ENCODE measurements at regions not wholly inside any gene's neighbourhood (a gene's known extent, or its start where the extent isn't known, plus 50 kb on each side); places are given as distances from the start of the nearest gene placed in this dataset.

DNA sequence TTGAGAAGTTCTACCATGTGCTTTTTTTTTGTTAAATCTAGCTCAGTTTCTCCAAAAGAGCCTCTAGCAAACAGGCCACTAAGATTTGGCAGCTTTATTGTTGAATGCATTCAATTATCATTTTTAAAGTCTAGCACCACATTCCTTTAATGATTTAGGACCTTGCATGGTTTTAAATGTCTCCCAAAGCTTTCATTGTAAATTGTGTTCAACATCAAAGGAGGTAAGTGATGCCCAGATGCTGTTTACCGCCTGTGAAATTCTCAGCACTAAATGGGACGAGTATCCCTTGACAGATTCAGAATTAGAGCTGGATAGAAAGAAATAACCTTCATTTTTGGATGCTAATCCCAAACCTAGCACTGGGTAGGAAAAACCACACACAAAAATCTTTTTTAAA, 112.1 kb upstream of the FAM204A start:
- no peaks in the 10 kb centered on the region for H3K27me3 ChIP-seq (replicated peaks; ENCODE audit: control insufficient read depth, insufficient read depth, low read length, poor library complexity, severe bottlenecking)
- H3K4me3 ChIP-seq (ENCODE audit: insufficient read depth, low read depth, low read length, poor library complexity, severe bottlenecking): no peak overlapping the region
- no peaks in the 10 kb centered on the region for H3K4me1 ChIP-seq (ENCODE audit: control insufficient read depth, insufficient read depth, low read length, poor library complexity, severe bottlenecking)

DNA sequence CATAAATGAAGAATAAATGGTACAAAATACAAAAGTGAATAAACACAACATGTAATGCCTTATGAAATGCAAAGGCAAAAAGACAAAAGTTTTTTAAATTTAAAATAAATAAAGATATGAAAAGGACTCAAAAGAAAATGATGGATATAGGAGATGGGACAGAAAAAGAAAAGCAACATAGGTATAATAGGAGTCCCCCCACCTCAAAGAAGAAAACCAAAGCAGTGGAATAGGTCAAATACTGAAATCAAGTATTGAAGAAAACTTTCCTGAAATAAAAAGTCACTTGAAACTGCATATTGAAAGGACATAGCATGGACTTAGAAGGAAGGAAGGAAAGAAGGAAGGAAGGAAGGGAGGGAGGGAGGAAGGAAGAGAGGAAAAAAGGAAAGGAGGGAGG, 110.0 kb upstream of the FAM204A start:
- Histone ChIP-seq H3K9me3 (ENCODE audit: control insufficient read depth, low read length) (no peaks in the 10 kb centered on the region), H3K4me1 (ENCODE audit: control insufficient read depth, insufficient read depth, low read length, poor library complexity, severe bottlenecking) (no peaks in the 10 kb centered on the region), H3K36me3 (ENCODE audit: control insufficient read depth, insufficient read depth, low read length) (no peaks in the 10 kb centered on the region), H3K27ac (ENCODE audit: insufficient read depth, low read length, poor library complexity, severe bottlenecking) (no peak overlapping the region), H3K27me3 (replicated peaks; ENCODE audit: control insufficient read depth, insufficient read depth, low read length, poor library complexity, severe bottlenecking) (no peaks in the 10 kb centered on the region), H3K4me3 (ENCODE audit: insufficient read depth, low read depth, low read length, poor library complexity, severe bottlenecking) (no peak overlapping the region)
- DNase-seq: no peak

More for the DNA sequence above, 112.1 kb upstream of the FAM204A start:
- Histone ChIP-seq H3K27ac (ENCODE audit: insufficient read depth, low read length, poor library complexity, severe bottlenecking) (no peak overlapping the region), H3K9me3 (ENCODE audit: control insufficient read depth, low read length) (no peaks in the 10 kb centered on the region), H3K36me3 (ENCODE audit: control insufficient read depth, insufficient read depth, low read length) (no peaks in the 10 kb centered on the region)
- DNase-seq: no peak

- Histone ChIP-seq H3K9me3 (ENCODE audit: control insufficient read depth, low read length) (no peaks in the 10 kb centered on the region), H3K36me3 (ENCODE audit: control insufficient read depth, insufficient read depth, low read length) (no peaks in the 10 kb centered on the region), H3K27ac (ENCODE audit: insufficient read depth, low read length, poor library complexity, severe bottlenecking) (no peak overlapping the region), H3K4me1 (ENCODE audit: control insufficient read depth, insufficient read depth, low read length, poor library complexity, severe bottlenecking) (no peaks in the 10 kb centered on the region), H3K4me3 (ENCODE audit: insufficient read depth, low read depth, low read length, poor library complexity, severe bottlenecking) (no peak overlapping the region), H3K27me3 (replicated peaks; ENCODE audit: control insufficient read depth, insufficient read depth, low read length, poor library complexity, severe bottlenecking) (no peaks in the 10 kb centered on the region)
- DNase-seq: no peak
Observed at GRCh38 chr10:118449521-118449920, 107.4 kb upstream of the FAM204A start.

DNA sequence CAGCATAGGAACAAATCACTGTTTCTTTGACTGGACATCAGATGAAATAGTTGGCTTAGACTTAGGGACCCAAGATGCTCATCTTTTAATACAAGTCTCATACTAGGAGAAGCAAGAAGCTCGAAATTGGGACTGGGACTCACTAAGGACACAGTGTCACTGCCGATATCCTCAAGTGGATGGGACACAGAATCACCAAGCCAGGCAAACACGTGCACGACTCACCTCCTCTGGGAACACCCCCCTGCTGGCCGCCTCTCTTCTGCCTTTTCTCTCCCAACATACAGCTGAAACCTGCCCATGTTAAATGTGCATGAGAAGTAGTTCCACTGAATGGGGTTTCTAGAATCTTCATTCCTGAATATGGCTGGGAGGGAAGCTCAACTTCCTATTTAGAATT, 106.6 kb upstream of the FAM204A start:
- Histone ChIP-seq H3K36me3 (ENCODE audit: control insufficient read depth, insufficient read depth, low read length) (no peaks in the 10 kb centered on the region), H3K4me1 (ENCODE audit: control insufficient read depth, insufficient read depth, low read length, poor library complexity, severe bottlenecking) (no peaks in the 10 kb centered on the region), H3K9me3 (ENCODE audit: control insufficient read depth, low read length) (no peaks in the 10 kb centered on the region), H3K27me3 (replicated peaks; ENCODE audit: control insufficient read depth, insufficient read depth, low read length, poor library complexity, severe bottlenecking) (no peaks in the 10 kb centered on the region), H3K4me3 (ENCODE audit: insufficient read depth, low read depth, low read length, poor library complexity, severe bottlenecking) (no peak overlapping the region), H3K27ac (ENCODE audit: insufficient read depth, low read length, poor library complexity, severe bottlenecking) (no peak overlapping the region)
- no peak for DNase-seq

- Histone ChIP-seq H3K4me1 (ENCODE audit: control insufficient read depth, insufficient read depth, low read length, poor library complexity, severe bottlenecking) (no peaks in the 10 kb centered on the region), H3K36me3 (ENCODE audit: control insufficient read depth, insufficient read depth, low read length) (no peaks in the 10 kb centered on the region), H3K9me3 (ENCODE audit: control insufficient read depth, low read length) (no peaks in the 10 kb centered on the region), H3K27me3 (replicated peaks; ENCODE audit: control insufficient read depth, insufficient read depth, low read length, poor library complexity, severe bottlenecking) (no peaks in the 10 kb centered on the region), H3K4me3 (ENCODE audit: insufficient read depth, low read depth, low read length, poor library complexity, severe bottlenecking) (no peak overlapping the region), H3K27ac (ENCODE audit: insufficient read depth, low read length, poor library complexity, severe bottlenecking) (no peak overlapping the region)
- DNase-seq: no peak
Observed at GRCh38 chr10:118447478-118448270, 105.5 kb upstream of the FAM204A start.

DNA sequence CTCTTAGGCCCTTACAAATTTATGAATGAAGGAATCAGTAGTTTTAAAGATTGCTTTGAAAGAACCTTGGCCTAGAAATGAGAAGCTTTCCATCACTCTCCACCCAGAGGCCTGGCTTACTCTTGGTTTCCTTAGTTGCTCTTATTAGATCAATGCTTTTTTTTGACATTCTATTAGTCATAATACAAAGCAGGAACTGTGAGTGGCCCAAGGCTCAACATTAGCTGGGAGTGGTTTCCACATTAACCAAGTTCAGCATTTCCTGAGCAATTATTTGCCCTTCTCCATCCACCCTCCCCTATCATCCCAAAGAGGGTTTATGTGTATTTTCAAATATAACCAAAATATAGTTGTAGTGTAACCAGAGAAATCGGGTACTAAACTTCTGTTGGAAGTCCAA, 103.4 kb upstream of the FAM204A start:
- DNase-seq: no peak
- Histone ChIP-seq H3K27me3 (replicated peaks; ENCODE audit: control insufficient read depth, insufficient read depth, low read length, poor library complexity, severe bottlenecking) (no peaks in the 10 kb centered on the region), H3K9me3 (ENCODE audit: control insufficient read depth, low read length) (no peaks in the 10 kb centered on the region), H3K27ac (ENCODE audit: insufficient read depth, low read length, poor library complexity, severe bottlenecking) (no peak overlapping the region), H3K36me3 (ENCODE audit: control insufficient read depth, insufficient read depth, low read length) (no peaks in the 10 kb centered on the region), H3K4me3 (ENCODE audit: insufficient read depth, low read depth, low read length, poor library complexity, severe bottlenecking) (no peak overlapping the region), H3K4me1 (ENCODE audit: control insufficient read depth, insufficient read depth, low read length, poor library complexity, severe bottlenecking) (no peaks in the 10 kb centered on the region)

- DNase-seq: no peak
- Histone ChIP-seq H3K36me3 (ENCODE audit: control insufficient read depth, insufficient read depth, low read length) (no peaks in the 10 kb centered on the region), H3K27ac (ENCODE audit: insufficient read depth, low read length, poor library complexity, severe bottlenecking) (no peak overlapping the region), H3K4me1 (ENCODE audit: control insufficient read depth, insufficient read depth, low read length, poor library complexity, severe bottlenecking) (no peaks in the 10 kb centered on the region), H3K9me3 (ENCODE audit: control insufficient read depth, low read length) (no peaks in the 10 kb centered on the region), H3K4me3 (ENCODE audit: insufficient read depth, low read depth, low read length, poor library complexity, severe bottlenecking) (no peak overlapping the region), H3K27me3 (replicated peaks; ENCODE audit: control insufficient read depth, insufficient read depth, low read length, poor library complexity, severe bottlenecking) (no peaks in the 10 kb centered on the region)
Observed at GRCh38 chr10:118444069-118444468, 101.9 kb upstream of the FAM204A start.

- Histone ChIP-seq H3K4me1 (ENCODE audit: control insufficient read depth, insufficient read depth, low read length, poor library complexity, severe bottlenecking) (no peaks in the 10 kb centered on the region), H3K27me3 (replicated peaks; ENCODE audit: control insufficient read depth, insufficient read depth, low read length, poor library complexity, severe bottlenecking) (no peaks in the 10 kb centered on the region), H3K27ac (ENCODE audit: insufficient read depth, low read length, poor library complexity, severe bottlenecking) (no peak overlapping the region)
Observed at GRCh38 chr10:118442032-118442431, 99.9 kb upstream of the FAM204A start.

DNA sequence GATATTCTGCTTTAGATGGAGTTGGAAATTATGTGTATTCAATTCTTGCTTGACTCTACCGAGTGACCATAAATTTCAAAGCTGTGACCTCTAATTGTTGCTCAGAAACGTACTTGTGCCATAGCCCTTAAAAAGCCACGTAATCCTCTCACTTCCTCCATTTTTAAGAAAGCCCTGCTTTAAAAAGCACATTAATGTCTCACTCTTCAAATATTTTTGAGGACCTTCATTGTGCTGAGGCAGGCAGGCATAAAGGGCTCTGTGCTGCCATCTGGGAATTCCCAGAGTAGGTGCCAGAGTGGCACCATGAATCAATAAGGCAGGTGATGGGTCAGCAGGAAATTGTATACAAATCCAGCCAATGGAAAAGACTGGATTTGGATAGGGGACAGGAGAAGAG, 97.7 kb upstream of the FAM204A start:
- no peaks in the 10 kb centered on the region for H3K9me3 ChIP-seq (ENCODE audit: control insufficient read depth, low read length)
- H3K27ac ChIP-seq (ENCODE audit: insufficient read depth, low read length, poor library complexity, severe bottlenecking): no peak overlapping the region
- no peaks in the 10 kb centered on the region for H3K27me3 ChIP-seq (replicated peaks; ENCODE audit: control insufficient read depth, insufficient read depth, low read length, poor library complexity, severe bottlenecking)
- H3K4me3 ChIP-seq (ENCODE audit: insufficient read depth, low read depth, low read length, poor library complexity, severe bottlenecking): no peak overlapping the region
- DNase-seq: no peak
- H3K4me1 ChIP-seq (ENCODE audit: control insufficient read depth, insufficient read depth, low read length, poor library complexity, severe bottlenecking): no peaks in the 10 kb centered on the region
- no peaks in the 10 kb centered on the region for H3K36me3 ChIP-seq (ENCODE audit: control insufficient read depth, insufficient read depth, low read length)

More at GRCh38 chr10:118442032-118442431, 99.9 kb upstream of the FAM204A start:
- no peaks in the 10 kb centered on the region for H3K36me3 ChIP-seq (ENCODE audit: control insufficient read depth, insufficient read depth, low read length)
- H3K9me3 ChIP-seq (ENCODE audit: control insufficient read depth, low read length): no peaks in the 10 kb centered on the region
- no peak overlapping the region for H3K4me3 ChIP-seq (ENCODE audit: insufficient read depth, low read depth, low read length, poor library complexity, severe bottlenecking)
- DNase-seq: no peak

GRCh38 chr10:118436742-118437141, 94.6 kb upstream of the FAM204A start:
- Histone ChIP-seq H3K36me3 (ENCODE audit: control insufficient read depth, insufficient read depth, low read length) (no peaks in the 10 kb centered on the region), H3K4me3 (ENCODE audit: insufficient read depth, low read depth, low read length, poor library complexity, severe bottlenecking) (no peak overlapping the region), H3K27ac (ENCODE audit: insufficient read depth, low read length, poor library complexity, severe bottlenecking) (no peak overlapping the region), H3K27me3 (replicated peaks; ENCODE audit: control insufficient read depth, insufficient read depth, low read length, poor library complexity, severe bottlenecking) (no peaks in the 10 kb centered on the region), H3K4me1 (ENCODE audit: control insufficient read depth, insufficient read depth, low read length, poor library complexity, severe bottlenecking) (no peaks in the 10 kb centered on the region), H3K9me3 (ENCODE audit: control insufficient read depth, low read length) (no peaks in the 10 kb centered on the region)
- no peak for DNase-seq
